Activated CD4-positive, alpha-beta T cell treated with anti-CD3 and anti-CD28 coated beads for 4 hours (primary cell): ENCODE measurements at regions not wholly inside any gene's neighbourhood (a gene's known extent, or its start where the extent isn't known, plus 50 kb on each side); places are given as distances from the start of the nearest gene placed in this dataset.
A peak's percentile ranks its signal among the peaks of the same experiment; 100 is the strongest.
"Not testable (repeated sequence)": the region's sequence is repeated elsewhere in the genome, so short reads cannot be mapped to it uniquely, and the experiment has no call there.

Source experiments
- DNase-seq, 2 donors: peaks; one replicate each; pipeline ENCODE4 v3.0.0-alpha.2; 2020

- no peak for DNase-seq
These were observed 955.5 kb upstream of the PRKX start for GRCh38 chrX:4668802-4669536.

GRCh38 chrX:4663085-4663484, 949.6 kb upstream of the PRKX start:
- DNase-seq: no peak

GRCh38 chrX:4661771-4662170, 948.3 kb upstream of the PRKX start:
- no peak for DNase-seq

- DNase-seq: no peak
These were observed 943.0 kb upstream of the PRKX start for GRCh38 chrX:4656419-4656818.

- no peak for DNase-seq
These were observed 942.3 kb upstream of the PRKX start for GRCh38 chrX:4655743-4656142.

GRCh38 chrX:4642114-4642513, 928.7 kb upstream of the PRKX start:
- no peak for DNase-seq

- no peak for DNase-seq
These were observed 924.6 kb upstream of the PRKX start for GRCh38 chrX:4638036-4638435.

- DNase-seq: no peak
These were observed 914.0 kb upstream of the PRKX start for GRCh38 chrX:4627414-4627813.

GRCh38 chrX:4622486-4623167, 909.2 kb upstream of the PRKX start:
- no peak for DNase-seq

- DNase-seq: not testable (repeated sequence)
These were observed 900.2 kb upstream of the PRKX start for GRCh38 chrX:4613651-4614050.

- DNase-seq: no peak
These were observed 875.4 kb upstream of the PRKX start for GRCh38 chrX:4588893-4589292.

- DNase-seq: no peak
These were observed 875.0 kb upstream of the PRKX start for GRCh38 chrX:4588466-4588865.

- DNase-seq: no peak
These were observed 874.6 kb upstream of the PRKX start for GRCh38 chrX:4588056-4588455.

GRCh38 chrX:4579999-4580398, 866.5 kb upstream of the PRKX start:
- no peak for DNase-seq

- DNase-seq: no peak
These were observed 866.0 kb upstream of the PRKX start for GRCh38 chrX:4579480-4579879.

GRCh38 chrX:4572691-4573090, 859.2 kb upstream of the PRKX start:
- no peak for DNase-seq

- DNase-seq: no peak
These were observed 856.7 kb upstream of the PRKX start for GRCh38 chrX:4570151-4570550.

GRCh38 chrX:4560192-4560591, 846.7 kb upstream of the PRKX start:
- DNase-seq: no peak

GRCh38 chrX:4550018-4550417, 836.6 kb upstream of the PRKX start:
- DNase-seq: no peak

GRCh38 chrX:4547213-4547836, 833.9 kb upstream of the PRKX start:
- DNase-seq: peak; percentile 1 to 31

- DNase-seq: not testable (repeated sequence)
These were observed 832.7 kb upstream of the PRKX start for GRCh38 chrX:4546178-4546577.

- DNase-seq: no peak
These were observed 814.8 kb upstream of the PRKX start for GRCh38 chrX:4528247-4528646.

- DNase-seq: no peak
These were observed 772.5 kb upstream of the PRKX start for GRCh38 chrX:4485912-4486311.

GRCh38 chrX:4484266-4484665, 770.8 kb upstream of the PRKX start:
- no peak for DNase-seq
